ENCODE measurements at regions not wholly inside any gene's neighbourhood (a gene's known extent, or its start where the extent isn't known, plus 50 kb on each side); places are given as distances from the start of the nearest gene placed in this dataset.

- Histone ChIP-seq H3K9ac (replicated peaks in 1 of 4; ENCODE audit: extremely low read depth in 1 of 4, low read depth in 3 of 4, low read length in 3 of 4) (no peak overlapping the region), H3K18ac (ENCODE audit: extremely low read depth, low read length) (no peak overlapping the region), H4K20me1 (replicated peaks in 1 of 2; ENCODE audit: control insufficient read depth in 1 of 2, insufficient read depth in 2 of 2, low read length in 2 of 2) (no peaks in the 10 kb centered on the region), H2BK20ac (ENCODE audit: low read length) (no peak overlapping the region), H3K79me1 (ENCODE audit: low read depth, low read length) (no peaks in the 10 kb centered on the region), H3K4me3 (ENCODE audit: extremely low read depth in 1 of 4, insufficient read depth in 2 of 4, low read depth in 3 of 4, low read length in 4 of 4) (no peak overlapping the region), H3K36me3 (ENCODE audit: control insufficient read depth in 2 of 4, insufficient read depth in 4 of 4, low read length in 3 of 4) (no peaks in the 10 kb centered on the region), H3K4me1 (replicated peaks in 1 of 4; ENCODE audit: control insufficient read depth in 3 of 4, insufficient read depth in 4 of 4, low read length in 3 of 4) (peaks cover 0 to 4% (median 0%) of the 10 kb centered on the region in 4 experiments; a peak in 1 of 7 replicates), H4K5ac (ENCODE audit: insufficient read length, low read depth, low read length) (no peak overlapping the region), H3K79me2 (ENCODE audit: control insufficient read depth in 1 of 2, insufficient read depth in 2 of 2, low read length in 2 of 2) (no peaks in the 10 kb centered on the region), H3K9me3 (ENCODE audit: insufficient read depth in 2 of 2, low read depth in 1 of 2, low read length in 1 of 2) (peaks cover 6 to 10% of the 10 kb centered on the region in 2 experiments; a peak in 3 of 4 replicates), H3K56ac (replicated peaks; ENCODE audit: insufficient read length, low read depth, low read length) (no peak overlapping the region), H3K4me2 (ENCODE audit: insufficient read depth in 1 of 2, low read depth in 2 of 2, low read length in 2 of 2) (no peak overlapping the region), H2AK5ac (ENCODE audit: low read depth, low read length) (no peak overlapping the region), H3K23ac (ENCODE audit: insufficient read length) (no peak overlapping the region), H2BK12ac (ENCODE audit: low read depth, low read length) (no peak overlapping the region), H2BK120ac (replicated peaks; ENCODE audit: low read depth, low read length) (no peak overlapping the region), H3K27ac (ENCODE audit: low read depth, low read length) (no peak overlapping the region), H2AFZ (ENCODE audit: low read length) (no peak overlapping the region), H3K27me3 (replicated peaks in 1 of 4; ENCODE audit: control insufficient read depth in 3 of 4, extremely low read depth in 1 of 4, insufficient read depth in 3 of 4, low read length in 3 of 4) (no peaks in the 10 kb centered on the region), H3K23me2 (ENCODE audit: low read depth, low read length) (no peaks in the 10 kb centered on the region), H3K14ac (ENCODE audit: insufficient read length) (no peak overlapping the region), H2BK5ac (ENCODE audit: low read depth, low read length) (no peak overlapping the region), H3K4ac (replicated peaks; ENCODE audit: insufficient read length, low read depth, low read length) (no peak overlapping the region), H4K91ac (replicated peaks; ENCODE audit: insufficient read length, low read length) (no peak overlapping the region), H2BK15ac (ENCODE audit: low read length) (no peak overlapping the region), H4K8ac (ENCODE audit: extremely low read depth, insufficient read depth, low read length) (no peak overlapping the region)
- ChIA-PET CTCF (ENCODE audit: partially characterized antibody) (interaction anchor here (0.6 kb wide), 1 partner anchor 20 kb away, joined by 5 read pairs; no protein-coding TSS in a partner anchor), POLR2A (ENCODE audit: partially characterized antibody) (no interaction called here)
- FAIRE-seq (no peak), DNase-seq (ENCODE audit: low read depth in 1 of 2, low spot score in 2 of 2) (no peak)
- WGBS, 2 experiments (ENCODE audit: extremely low coverage in 1 of 2, insufficient coverage in 1 of 2, insufficient read length in 1 of 2, insufficient replicate concordance in 2 of 2, low coverage in 1 of 2, low lambda C conversion rate in 2 of 2, missing lambda C conversion rate in 1 of 2) = 100% methylated on average over 3 of the region's 3 CpGs; no CpG with 5 or more reads in 1 of the 2 experiments
- no peak for TF ChIP-seq SUZ12 (IDR thresholded peaks at IDR 0.05; ENCODE audit: low read length)
- no peak for TF ChIP-seq SP4 (IDR thresholded peaks at IDR 0.05; ENCODE audit: low read length)
- no peak for TF ChIP-seq SRF (IDR thresholded peaks at IDR 0.05; ENCODE audit: low read depth, low read length)
- TF ChIP-seq GTF2F1 (IDR thresholded peaks at IDR 0.05; ENCODE audit: borderline replicate concordance, low read depth, low read length) = no peak
- TF ChIP-seq BACH1 (IDR thresholded peaks at IDR 0.05; ENCODE audit: low read length) = no peak
- TF ChIP-seq USF2 (IDR thresholded peaks at IDR 0.05; ENCODE audit: low read length) = no peak
- no peak for TF ChIP-seq KDM4A (IDR thresholded peaks at IDR 0.05; ENCODE audit: low read depth, low read length, severe bottlenecking)
- TF ChIP-seq HDAC2 (IDR thresholded peaks at IDR 0.05; ENCODE audit: borderline replicate concordance in 1 of 2, low read depth in 2 of 2, low read length in 2 of 2) = no peak
- TF ChIP-seq TBP (IDR thresholded peaks at IDR 0.05; ENCODE audit: low read depth, low read length) = no peak
- TF ChIP-seq SIRT6 (IDR thresholded peaks at IDR 0.05; ENCODE audit: low read length) = no peak
- TF ChIP-seq CBX8 (IDR thresholded peaks at IDR 0.05; ENCODE audit: borderline replicate concordance, low read depth, low read length) = no peak
Measured at GRCh38 chr7:68334216-68334615, 1264.1 kb upstream of the AUTS2 start.

Data from H1 (cell line).